KBM-7 (cell line): ENCODE measurements at regions not wholly inside any gene's neighbourhood (a gene's known extent, or its start where the extent isn't known, plus 50 kb on each side); places are given as distances from the start of the nearest gene placed in this dataset.
"Not testable (repeated sequence)": the region's sequence is repeated elsewhere in the genome, so short reads cannot be mapped to it uniquely, and the experiment has no call there.

Source experiments
- DNase-seq: peaks from one replicate; pipeline ENCODE4 v3.0.0-alpha.2; 2015
- in situ Hi-C: fragments of 300-500 bp; cut with MboI; formaldehyde crosslinking; loops from 2 replicates; pipeline ENCODE4 v1.14.3; 2020; ENCODE audit warnings: low sequenced_read_pairs, low pct_unique_long_range_greater_than_20kb, mixed read lengths

DNA sequence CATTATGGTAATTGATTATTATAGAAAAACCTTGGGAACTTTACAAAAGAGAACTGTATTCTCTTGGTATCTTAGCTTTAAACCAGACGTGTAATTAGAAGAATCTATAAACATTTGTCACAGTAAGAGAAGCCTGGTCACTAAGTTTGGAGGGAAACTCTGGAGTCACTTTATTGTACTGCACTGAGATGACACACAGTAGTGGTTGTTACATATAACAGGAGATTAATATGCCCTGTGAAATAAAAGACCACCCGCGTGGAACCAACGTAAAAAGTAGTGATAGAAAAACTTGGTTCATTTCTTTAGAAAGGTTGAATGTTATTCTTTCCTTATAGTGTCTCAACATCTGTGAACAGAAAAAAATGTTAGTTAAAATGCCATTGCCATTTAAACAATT is 416.1 kb downstream of the MDFIC start:
- in situ Hi-C loops = no loop called here
- DNase-seq = no peak

DNA sequence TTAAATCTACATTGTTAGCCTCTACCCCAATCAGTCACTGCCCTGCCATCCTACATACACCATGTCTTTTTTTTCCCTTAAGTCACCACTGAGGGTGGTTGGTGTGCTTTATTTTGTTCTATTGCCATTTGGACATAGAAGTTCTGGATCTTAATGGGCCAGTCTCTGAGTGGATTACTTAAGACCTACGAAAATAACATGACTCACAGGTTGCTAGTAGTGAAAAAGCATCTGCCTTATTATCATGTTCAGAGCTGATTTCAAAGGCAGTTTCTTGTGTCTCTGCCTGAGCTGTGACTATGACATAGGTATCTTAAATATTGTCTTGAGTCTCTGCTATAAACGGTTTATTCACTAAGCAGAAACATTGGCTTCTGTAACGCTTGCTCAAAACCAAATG is 410.8 kb downstream of the MDFIC start:
- in situ Hi-C loops = no loop called here
- no peak for DNase-seq

DNA sequence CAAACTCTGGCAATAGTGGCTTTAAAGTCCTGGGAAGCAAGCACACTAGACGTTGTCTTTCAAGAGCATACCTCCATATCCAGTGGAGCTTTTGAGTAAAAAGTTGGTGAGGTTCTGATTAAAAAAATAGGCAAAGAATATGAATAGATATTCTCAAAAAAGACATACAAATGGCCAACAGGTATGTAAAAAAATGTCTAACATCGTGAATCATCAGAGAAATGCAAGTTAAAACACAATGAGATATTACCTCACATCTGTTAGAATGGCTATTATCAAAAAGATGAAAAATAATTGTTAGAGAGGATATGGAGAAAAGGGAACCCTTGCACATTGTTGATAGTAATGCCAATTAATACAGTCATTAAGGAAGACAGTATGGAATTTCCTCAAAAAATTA is 407.1 kb downstream of the MDFIC start:
- no peak for DNase-seq
- in situ Hi-C loops = no loop called here

DNA sequence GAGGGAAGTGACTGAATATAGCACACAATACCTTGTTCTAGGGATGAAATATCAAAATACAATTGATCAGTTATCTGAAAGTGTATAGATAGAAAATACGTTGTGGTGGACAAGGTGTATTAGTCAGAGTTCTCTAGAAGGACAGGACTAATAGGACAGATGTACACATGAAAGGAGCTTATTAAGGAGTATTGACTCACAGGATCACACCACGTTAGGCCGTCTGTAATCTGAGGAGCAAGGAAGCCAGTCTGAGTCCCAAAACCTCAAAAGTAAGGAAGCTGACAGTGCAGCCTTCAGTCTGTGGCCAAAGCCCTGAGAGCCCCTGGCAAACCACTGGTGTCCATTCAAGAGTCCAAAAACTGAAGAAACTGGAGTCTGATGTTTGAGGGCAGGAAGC is 406.1 kb downstream of the MDFIC start:
- no peak for DNase-seq
- in situ Hi-C loops = no loop called here

DNA sequence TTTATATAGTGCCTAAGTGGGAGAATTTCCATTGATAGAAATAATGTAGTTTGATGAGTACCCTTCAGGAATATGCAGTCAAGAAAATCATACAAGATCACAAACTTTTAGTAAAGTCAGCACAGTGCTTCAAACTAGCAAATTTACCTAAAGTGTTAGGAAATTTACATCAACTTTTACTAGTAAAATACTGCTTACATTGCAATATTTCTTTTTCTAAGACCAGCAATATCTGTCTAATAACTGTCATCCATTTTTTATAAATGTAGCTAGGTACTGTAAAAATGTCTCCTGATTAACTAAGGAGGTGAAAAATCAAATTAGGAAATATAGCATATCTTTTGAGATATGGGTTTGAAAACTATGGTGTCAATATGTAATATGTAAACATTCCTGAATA is 405.4 kb downstream of the MDFIC start:
- DNase-seq = no peak
- in situ Hi-C loops = no loop called here

DNA sequence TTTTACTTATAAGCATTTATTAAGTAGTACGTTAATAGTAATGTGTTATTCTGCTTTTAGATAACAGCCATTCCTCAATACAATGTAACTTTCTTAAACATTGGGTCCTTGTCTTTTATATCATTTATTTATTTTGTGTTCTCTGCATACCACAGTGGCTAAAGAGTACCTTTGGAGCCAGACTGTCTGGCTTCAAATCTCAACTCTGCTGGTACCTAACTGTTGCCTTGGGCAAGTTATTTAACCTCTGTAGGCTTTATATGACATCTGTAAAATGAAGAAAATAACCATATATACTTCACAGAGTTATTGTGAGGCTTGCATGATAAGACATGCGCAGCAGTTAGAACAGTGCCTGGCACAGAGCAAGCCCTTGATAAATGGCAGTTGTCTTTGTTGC is 397.6 kb downstream of the MDFIC start:
- in situ Hi-C loops = no loop called here
- no peak for DNase-seq

DNA sequence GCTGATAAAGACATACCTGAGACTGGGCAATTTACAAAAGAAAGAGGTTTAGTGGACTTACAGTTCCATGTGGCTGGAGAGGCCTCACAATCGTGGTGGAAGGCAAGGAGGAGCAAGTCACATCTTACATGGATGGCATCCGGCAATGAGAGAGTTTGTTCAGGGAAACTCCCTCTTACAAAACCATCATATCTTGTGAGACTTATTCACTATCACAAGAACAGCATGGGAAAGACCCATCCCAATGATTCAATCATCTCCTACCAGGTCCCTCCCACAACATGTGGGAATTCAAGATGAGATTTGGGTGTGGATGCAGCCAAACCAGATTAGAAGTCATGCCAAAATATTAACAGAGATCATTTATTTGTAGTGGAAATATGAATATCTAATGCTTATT is 388.4 kb downstream of the MDFIC start:
- in situ Hi-C loops, DNase-seq: not testable (repeated sequence)

DNA sequence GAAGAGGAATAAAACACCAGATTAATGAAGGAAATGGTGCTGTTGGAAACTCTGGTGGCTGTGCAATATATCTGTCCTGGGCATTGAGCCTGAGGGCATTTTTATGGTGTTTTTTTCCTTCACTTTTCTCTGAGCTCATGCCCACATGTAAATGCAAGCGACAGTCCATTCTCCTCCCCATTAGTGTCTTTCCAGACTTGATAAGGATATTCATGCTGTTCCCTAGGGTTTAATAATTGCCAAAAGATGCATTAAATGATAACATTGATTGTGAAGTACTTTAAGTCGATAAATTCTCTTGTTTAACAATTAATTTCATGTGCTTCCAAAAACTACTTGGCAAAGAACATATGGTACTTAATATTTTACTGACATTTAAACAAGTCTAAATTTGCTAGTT is 384.7 kb downstream of the MDFIC start:
- in situ Hi-C loops = no loop called here
- no peak for DNase-seq

DNA sequence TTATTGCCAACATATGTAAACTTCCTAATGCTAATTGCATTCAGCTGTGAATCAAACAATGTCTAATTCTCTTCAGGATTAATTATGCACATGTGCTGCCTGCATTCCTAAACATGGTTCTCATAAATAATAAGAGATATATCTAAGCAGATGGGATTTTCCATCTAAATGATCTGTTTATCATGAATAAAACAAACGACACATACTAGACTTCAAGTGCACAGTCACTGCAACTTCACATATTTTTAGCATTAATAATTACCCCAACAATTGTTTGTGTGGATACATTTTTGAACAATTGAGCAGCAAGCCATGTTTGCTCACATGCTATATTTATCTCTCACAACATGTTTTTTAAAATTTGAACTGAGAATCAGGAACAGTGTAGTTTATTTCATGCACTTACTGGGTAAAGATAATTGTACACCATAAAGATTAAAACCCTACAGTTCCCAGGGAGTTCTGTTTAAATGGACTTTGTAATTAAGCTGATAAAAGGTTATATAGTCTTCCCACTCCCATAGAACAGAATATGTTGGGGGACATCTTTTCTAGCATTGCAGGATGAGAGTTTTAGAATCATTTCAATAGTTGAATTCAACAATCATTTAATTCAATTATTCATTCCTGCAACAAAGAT is 378.5 kb downstream of the MDFIC start:
- no peak for DNase-seq
- in situ Hi-C loops = no loop called here

DNA sequence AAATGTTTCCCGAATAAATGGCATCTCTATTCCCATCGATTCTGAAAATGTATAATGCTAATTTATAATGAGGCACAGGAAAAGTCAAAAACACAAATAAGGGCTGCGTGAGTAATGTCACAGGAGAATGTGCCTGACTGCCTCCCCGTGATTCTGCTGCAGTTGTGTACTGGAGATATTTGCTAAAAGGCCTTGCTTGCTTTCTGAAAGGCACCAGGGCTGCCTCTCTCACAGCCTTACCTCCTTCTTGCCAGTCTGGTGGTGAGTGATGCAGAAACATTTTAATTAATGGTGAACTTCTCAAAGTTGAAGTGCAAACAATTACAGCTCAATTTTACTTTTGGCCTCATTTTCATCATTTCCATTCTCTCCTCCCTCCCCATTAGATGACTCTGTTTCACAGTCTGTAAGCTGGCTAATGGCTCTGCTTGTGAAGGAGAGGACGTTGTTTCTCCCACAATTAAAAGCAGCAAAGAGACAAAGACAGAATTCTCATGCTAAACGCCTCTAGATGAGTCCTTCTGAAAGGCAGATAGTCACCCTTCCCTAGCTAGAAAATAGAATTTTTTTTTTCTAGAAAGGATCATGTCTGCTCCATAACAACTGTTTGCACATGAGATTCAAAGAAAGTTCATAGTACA is 377.6 kb downstream of the MDFIC start:
- in situ Hi-C loops = no loop called here
- no peak for DNase-seq

DNA sequence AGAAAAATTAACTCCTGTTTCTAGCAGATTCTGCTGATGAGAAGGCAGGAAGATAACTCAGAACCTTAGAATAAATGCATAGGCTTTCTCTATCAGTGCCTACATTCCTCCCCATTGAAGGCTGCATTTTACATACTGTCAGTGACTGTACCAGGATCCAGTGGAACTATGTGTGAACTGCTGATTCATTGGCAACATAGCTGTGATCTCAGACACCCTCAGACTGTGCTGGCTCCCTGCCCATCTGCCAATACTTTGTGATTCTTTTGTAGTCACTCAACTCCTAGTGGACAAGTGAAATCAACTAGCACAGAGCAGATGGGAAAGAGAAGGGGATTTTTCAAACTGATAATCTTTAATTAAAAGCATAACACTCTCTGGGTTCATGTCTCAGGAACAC is 375.8 kb downstream of the MDFIC start:
- in situ Hi-C loops = no loop called here
- DNase-seq = no peak

DNA sequence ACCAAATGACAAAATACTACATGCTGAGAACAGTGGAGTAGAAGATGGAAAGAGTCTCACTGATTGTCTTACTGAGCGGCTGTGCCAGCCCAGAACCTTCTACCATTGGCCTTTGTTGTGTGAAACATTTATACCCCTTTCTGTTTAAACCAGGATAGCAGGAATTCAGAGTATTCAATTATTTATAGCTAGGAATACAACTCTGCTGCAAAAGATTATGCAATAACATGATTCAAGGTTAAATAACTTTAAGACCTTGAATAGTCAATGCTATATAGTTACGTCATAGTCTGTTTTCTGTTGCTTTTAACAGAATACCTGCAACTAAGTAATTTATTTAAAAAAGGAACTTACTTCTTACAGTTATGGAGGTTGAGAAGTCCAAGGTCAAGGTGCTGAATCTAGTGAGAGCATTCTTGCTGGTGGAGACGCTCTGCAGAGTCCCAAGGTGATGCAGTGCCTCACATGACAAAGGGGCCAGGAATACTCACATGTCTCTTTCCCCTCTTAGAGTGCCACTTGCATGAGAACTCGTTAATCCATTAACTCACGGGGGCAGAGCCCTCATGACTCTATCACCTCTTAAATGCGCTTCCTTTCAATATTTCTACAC is 371.8 kb downstream of the MDFIC start:
- in situ Hi-C loops = no loop called here
- DNase-seq = no peak

DNA sequence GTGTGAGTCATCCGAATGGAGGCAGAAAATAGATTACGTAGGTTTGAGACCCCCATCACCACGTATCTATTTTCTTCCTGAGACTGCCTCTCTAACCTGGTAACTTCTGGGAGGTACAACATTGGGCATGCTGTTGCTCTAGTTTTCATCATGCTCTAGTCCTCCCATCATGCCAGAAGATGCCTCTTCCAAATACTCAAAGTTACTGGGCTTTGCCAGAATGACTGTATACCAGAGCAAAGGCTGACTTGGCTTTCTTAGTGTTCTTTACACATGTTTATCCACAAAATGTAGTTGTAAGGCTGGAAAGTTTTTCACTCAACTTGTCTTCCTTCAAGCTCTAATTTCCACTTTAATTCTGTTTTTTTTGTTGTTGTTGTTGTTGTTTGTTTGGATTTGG is 370.5 kb downstream of the MDFIC start:
- in situ Hi-C loops = no loop called here
- no peak for DNase-seq

DNA sequence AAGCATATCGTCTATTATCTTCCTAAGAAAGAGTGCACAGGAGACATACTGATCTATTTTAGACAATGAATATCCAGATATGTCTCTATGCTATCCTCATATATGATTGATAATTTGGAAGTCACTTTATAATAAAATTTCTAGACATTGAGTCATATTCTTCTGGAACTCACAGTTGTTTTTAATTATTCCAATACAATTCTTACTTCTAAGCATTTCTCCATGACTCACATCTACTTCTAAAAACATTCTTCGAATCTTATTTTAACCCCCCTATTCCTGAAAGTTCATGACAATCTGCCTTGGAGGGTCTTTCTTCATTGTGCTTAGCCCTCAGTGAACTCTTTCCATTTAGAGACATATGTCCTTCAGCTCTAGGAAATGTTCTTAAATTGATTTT is 368.1 kb downstream of the MDFIC start:
- DNase-seq = no peak
- in situ Hi-C loops = no loop called here

DNA sequence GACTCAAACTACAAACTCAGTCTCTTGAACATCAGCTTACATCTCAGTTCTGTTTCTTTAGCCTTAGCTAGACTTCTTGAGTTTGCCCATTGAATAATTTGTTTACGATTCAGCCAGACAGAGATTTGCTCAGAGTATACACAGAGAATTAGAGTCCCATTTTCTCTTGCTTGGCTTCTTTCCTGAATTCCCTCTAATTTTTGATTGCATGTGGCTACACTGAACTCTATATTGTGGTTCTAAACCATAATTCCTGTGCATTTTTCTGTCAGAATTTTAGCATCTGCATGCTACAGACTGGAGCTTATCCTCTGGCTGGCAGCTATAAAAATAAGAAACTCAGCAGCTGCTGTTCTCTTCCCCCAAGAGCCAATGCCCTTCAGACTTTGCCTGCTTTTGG is 354.9 kb downstream of the MDFIC start:
- in situ Hi-C loops = no loop called here

DNA sequence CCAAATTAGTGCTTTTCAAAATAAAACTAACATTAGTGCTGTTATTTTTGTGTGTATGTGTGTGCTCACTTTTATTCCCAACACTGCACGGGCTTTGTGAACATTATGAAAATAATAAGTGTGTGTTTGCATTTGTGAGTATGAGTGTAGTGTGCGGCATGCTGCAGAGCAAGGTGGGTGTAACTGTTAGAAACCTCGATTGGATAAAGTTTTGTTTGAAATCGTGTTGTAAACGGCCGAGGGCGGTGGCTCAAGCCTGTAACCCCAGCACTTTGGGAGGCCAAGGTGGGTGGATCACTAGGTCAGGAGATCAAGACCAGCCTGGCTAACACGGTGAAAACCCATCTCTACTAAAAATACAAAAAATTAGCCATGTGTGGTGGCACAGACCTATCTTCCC is 352.0 kb downstream of the MDFIC start:
- in situ Hi-C loops, DNase-seq: not testable (repeated sequence)

More for the DNA sequence above, 354.9 kb downstream of the MDFIC start:
- no peak for DNase-seq

DNA sequence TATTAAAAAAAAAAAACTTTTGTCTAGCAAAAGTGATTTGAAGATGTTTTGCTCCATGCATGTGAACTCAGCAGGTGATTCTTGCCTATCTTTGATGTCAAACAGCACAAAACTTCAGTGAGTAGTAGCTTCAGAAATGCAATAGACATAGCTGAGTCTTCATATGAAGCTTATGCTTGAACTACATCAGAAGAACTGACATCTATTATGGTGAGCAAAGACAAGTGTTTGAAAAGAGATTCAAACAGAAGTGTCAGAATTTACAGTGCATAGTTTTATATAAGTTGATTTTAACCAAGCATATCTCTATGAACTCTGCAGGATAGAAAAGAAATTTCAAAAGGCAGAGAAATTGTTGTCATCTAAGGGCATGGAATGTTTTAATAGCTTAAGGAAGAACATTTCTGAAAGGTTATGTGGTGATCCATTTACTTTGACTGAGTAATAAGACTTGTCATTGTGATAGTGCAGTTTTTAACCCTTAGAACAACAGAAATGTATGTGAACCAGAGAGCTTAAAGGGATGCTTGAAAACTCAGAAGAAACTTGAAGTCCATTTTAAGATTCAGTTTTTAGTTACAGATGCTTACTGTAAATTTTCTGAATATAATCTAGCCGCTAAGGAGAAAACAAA is 351.4 kb downstream of the MDFIC start:
- in situ Hi-C loops = no loop called here
- DNase-seq = no peak

DNA sequence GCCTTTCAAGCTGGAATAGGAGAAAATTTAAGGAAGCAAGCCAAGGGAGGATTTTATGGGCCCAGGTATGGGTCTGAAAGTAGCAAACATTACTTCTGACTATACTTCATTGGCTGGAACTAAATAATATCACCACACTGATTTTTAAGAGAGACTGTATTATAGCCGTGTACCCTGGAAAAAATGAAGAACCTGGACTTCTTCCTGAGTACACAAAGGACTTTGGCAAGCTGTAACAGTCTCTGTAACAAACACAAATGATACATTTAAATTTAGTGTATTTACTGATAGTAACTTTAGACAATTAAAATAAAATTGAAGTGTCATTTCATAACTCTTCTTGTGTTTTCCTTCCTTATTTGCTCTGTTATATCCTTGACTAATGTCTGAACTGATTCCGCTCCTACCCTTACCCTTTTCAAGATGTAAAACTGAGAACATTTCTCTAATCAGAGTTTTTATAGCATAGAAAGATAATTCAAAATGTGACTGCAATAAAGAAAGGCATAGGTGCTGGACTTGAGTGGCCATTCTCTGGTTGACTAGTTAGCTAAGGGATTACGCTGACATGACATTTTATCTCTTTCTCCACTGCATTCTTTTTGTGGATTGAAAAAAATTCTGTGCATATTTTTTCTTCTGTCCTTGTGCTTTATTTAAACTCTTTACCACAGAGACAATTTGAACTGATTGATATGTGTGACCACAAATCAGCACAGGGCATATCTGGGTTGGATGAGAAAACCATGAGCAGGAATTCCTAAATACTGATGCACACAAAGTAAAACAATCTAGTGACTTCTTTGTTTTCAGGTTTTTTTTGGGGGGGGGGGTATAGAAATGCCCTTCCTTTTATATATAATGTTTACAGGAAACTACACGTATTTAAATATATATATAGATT is 349.7 kb downstream of the MDFIC start:
- in situ Hi-C loops = no loop called here
- no peak for DNase-seq

DNA sequence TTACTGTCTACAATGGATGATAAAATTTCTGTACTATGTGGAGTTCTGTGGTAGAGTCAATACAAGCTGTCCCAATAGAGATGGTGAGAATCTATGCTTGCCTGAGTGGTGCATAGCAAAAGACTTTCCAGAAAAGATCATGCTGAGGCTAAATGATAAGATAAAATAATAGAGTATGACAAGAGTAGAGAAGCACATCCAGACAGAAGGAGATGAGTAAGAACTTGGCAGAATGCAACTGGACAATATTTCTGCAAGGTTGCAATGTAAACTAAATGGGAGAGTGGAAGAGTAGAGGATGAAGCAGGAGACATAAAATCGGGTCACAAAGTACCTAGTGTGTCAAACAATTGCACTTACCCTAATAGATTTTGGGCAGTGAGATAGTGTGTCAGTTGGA is 347.6 kb downstream of the MDFIC start:
- no peak for DNase-seq
- in situ Hi-C loops = no loop called here
